ENCODE measurements at regions not wholly inside any gene's neighbourhood (a gene's known extent, or its start where the extent isn't known, plus 50 kb on each side); places are given as distances from the start of the nearest gene placed in this dataset.
"Not testable (repeated sequence)": the region's sequence is repeated elsewhere in the genome, so short reads cannot be mapped to it uniquely, and the experiment has no call there.

DNA sequence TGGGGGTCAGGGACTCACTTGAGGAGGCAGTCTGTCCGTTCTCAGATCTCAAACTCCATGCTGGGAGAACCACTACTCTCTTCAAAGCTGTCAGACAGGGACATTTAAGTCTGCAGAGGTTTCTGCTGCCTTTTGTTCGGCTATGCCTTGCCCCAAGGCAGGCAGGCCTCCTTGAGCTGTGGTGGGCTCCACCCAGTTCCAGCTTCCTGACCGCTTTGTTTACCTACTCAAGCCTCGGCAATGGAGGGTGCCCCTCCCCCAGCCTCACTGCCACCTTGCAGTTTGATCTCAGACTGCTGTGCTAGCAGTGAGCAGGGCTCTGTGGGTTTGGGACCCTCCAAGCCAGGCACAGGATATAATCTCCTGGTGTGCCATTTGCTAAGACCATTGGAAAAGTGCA lies 530.0 kb downstream of the LRRIQ3 start:
- in situ Hi-C loops (cut with MboI; ENCODE audit: low sequenced_read_pairs), result not testable (repeated sequence)

GRCh38 chr1:73662526-73662925 lies 535.5 kb downstream of the LRRIQ3 start:
- in situ Hi-C loops (cut with MboI; ENCODE audit: low sequenced_read_pairs), result no loop called here

DNA sequence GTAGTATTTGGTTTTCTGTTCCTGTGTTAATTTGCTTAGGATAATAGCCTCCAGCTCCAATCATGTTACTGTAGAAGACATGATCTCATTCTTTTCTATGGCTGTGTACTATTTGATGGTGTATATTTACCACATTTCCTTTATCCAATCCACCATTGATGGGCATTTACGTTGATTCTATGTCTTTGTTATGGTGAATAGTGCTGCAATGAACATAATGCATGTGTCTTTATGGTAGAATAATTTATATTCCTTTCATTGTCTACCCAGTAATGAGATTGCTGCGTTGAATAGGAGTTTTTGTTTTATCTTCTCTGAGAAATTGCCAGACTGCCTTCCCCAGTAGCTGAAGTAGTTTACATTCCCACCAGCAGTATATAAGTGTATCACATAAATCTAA lies 538.8 kb downstream of the LRRIQ3 start:
- in situ Hi-C loops (cut with MboI; ENCODE audit: low sequenced_read_pairs), result no loop called here

- in situ Hi-C loops (cut with MboI; ENCODE audit: low sequenced_read_pairs), result no loop called here
Measured at GRCh38 chr1:73654714-73655113, 543.3 kb downstream of the LRRIQ3 start.

- in situ Hi-C loops (cut with MboI; ENCODE audit: low sequenced_read_pairs), result no loop called here
Measured at GRCh38 chr1:73644198-73644597, 553.8 kb downstream of the LRRIQ3 start.

GRCh38 chr1:73639494-73639893 lies 558.5 kb downstream of the LRRIQ3 start:
- in situ Hi-C loops (cut with MboI; ENCODE audit: low sequenced_read_pairs), result no loop called here

DNA sequence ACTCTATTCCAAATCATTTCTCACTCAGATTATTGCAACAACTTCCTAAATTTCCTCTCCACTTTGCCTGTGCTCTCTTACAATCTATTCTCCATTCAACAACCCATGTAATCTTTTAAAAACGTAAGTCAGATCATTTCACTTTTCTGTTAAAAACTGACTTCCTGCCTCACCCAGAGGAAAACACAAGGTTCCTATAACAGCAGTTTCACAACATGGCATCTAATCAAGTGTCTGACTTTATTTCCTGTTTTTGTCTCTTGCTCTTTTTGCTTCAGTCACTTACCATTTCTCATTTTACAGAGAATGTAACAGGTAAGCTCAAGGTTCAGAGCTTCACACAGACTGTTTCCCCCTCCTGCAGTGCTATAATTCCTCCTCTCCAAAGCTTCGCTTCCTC lies 560.7 kb downstream of the LRRIQ3 start:
- in situ Hi-C loops (cut with MboI; ENCODE audit: low sequenced_read_pairs), result no loop called here

GRCh38 chr1:73635021-73635420 lies 563.0 kb downstream of the LRRIQ3 start:
- in situ Hi-C loops (cut with MboI; ENCODE audit: low sequenced_read_pairs), result no loop called here

DNA sequence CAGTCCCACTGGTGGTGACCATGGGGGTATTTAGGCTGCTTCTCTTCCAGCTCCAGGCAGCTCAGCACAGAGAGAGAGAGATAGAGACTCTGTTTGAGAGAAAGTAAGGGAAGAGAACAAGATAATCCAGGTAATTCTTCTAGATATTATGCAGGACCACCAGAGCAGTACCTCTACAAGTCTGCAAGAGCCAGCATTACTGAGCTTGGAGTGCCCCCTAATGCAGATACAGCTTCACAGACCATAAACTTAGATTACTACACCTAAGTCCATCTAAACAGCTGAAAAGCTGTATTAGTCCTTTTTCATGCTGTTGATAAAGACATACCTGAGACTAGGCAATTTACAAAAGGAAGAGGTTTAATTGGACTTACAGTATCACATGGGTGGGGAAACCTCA lies 570.3 kb downstream of the LRRIQ3 start:
- in situ Hi-C loops (cut with MboI; ENCODE audit: low sequenced_read_pairs), result no loop called here

- in situ Hi-C loops (cut with MboI; ENCODE audit: low sequenced_read_pairs), result no loop called here
Measured at GRCh38 chr1:73626326-73626725, 571.6 kb downstream of the LRRIQ3 start.

- in situ Hi-C loops (cut with MboI; ENCODE audit: low sequenced_read_pairs), result no loop called here
Measured at GRCh38 chr1:73623946-73624345, 574.0 kb downstream of the LRRIQ3 start.

DNA sequence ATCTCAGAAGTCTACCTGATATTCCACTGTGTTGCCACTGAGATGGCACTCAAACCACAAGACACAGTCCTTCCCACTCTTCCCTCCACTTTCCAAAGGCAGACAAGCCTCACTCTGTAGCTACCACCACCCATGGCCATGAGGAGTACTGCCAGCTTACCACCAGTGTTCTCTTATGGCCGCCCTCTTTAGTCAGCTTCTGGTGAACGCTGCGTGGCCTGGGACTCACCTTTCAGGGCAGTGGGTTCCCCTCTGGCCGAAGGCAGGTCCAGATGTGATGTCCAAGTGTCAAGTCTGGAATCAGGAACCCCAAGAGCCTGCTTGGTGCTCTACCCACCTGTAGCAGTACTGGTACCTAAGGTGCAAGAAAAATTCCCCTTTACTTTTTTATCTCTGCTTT lies 580.8 kb downstream of the LRRIQ3 start:
- in situ Hi-C loops (cut with MboI; ENCODE audit: low sequenced_read_pairs), result no loop called here

DNA sequence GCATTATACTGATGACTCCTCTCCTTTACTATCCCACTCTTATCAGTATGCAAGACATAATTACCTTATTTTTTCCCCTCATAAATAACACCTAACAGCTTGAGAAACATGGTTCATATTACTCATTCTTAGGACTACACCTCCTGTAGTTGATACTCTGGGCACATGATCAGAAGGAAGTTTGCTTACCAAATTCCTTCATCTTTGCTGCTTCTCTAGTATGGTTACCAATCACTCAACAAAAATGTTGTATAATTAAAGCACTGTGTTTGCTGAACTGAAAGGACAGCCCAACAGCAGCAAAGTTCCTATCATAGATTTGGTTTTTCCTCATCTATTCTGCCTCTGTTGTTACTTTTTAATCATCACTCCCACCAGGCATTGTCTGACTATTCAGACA lies 586.3 kb downstream of the LRRIQ3 start:
- in situ Hi-C loops (cut with MboI; ENCODE audit: low sequenced_read_pairs), result no loop called here

GRCh38 chr1:73604739-73605138 lies 593.2 kb downstream of the LRRIQ3 start:
- in situ Hi-C loops (cut with MboI; ENCODE audit: low sequenced_read_pairs), result no loop called here

- in situ Hi-C loops (cut with MboI; ENCODE audit: low sequenced_read_pairs), result no loop called here
Measured at GRCh38 chr1:73604211-73604610, 593.8 kb downstream of the LRRIQ3 start.

- in situ Hi-C loops (cut with MboI; ENCODE audit: low sequenced_read_pairs), result no loop called here
Measured at GRCh38 chr1:73593804-73594203, 604.2 kb downstream of the LRRIQ3 start.

GRCh38 chr1:73593364-73593763 lies 604.6 kb downstream of the LRRIQ3 start:
- in situ Hi-C loops (cut with MboI; ENCODE audit: low sequenced_read_pairs), result no loop called here

GRCh38 chr1:73587080-73587479 lies 610.9 kb downstream of the LRRIQ3 start:
- in situ Hi-C loops (cut with MboI; ENCODE audit: low sequenced_read_pairs), result no loop called here

GRCh38 chr1:73577206-73577605 lies 620.8 kb downstream of the LRRIQ3 start:
- in situ Hi-C loops (cut with MboI; ENCODE audit: low sequenced_read_pairs), result no loop called here

GRCh38 chr1:73576083-73576482 lies 621.9 kb downstream of the LRRIQ3 start:
- in situ Hi-C loops (cut with MboI; ENCODE audit: low sequenced_read_pairs), result no loop called here

GRCh38 chr1:73564294-73564693 lies 633.7 kb downstream of the LRRIQ3 start:
- in situ Hi-C loops (cut with MboI; ENCODE audit: low sequenced_read_pairs), result no loop called here

DNA sequence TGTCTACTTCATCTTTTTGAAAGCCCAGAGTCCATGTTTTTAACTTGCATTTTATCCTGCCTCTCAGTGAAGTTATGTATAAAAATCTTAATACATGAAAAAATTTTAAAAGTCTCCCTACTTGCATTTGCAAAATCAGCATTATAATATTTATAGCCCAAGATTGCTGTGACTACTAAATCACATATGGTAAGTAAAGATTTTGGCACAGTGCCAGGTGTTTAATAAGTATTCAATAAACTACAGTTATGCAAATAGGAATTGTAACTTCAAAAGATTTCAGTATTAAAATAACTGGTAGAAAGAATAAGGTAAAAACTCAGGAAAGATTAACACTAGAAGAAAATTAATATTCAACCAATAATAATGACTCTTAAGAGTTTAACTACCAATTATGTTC lies 641.7 kb downstream of the LRRIQ3 start:
- in situ Hi-C loops (cut with MboI; ENCODE audit: low sequenced_read_pairs), result no loop called here

GRCh38 chr1:73537400-73537799 lies 660.6 kb downstream of the LRRIQ3 start:
- in situ Hi-C loops (cut with MboI; ENCODE audit: low sequenced_read_pairs), result no loop called here
